HL-60 (cell line): ENCODE measurements at regions not wholly inside any gene's neighbourhood (a gene's known extent, or its start where the extent isn't known, plus 50 kb on each side); places are given as distances from the start of the nearest gene placed in this dataset.

Experiments
- CTCF ChIP-seq: IDR thresholded peaks from one replicate; pipeline ENCODE4 v1.5.1; 2011; ENCODE audit warnings: low read length, control low read depth, inconsistent platforms; ENCODE audit not compliant: insufficient read depth
- GABPA ChIP-seq: IDR thresholded peaks from 2 replicates; pipeline ENCODE4 v1.6.1; 2012; ENCODE audit warnings: low read depth
- POLR2AphosphoS5 ChIP-seq: IDR thresholded peaks from 2 replicates; pipeline ENCODE4 v1.6.1; 2012; ENCODE audit warnings: low read depth
- REST ChIP-seq: IDR thresholded peaks from 2 replicates; pipeline ENCODE4 v1.6.1; 2012; ENCODE audit warnings: low read depth; ENCODE audit not compliant: insufficient replicate concordance
- SPI1 ChIP-seq: IDR thresholded peaks from 2 replicates; pipeline ENCODE4 v1.6.1; 2012; ENCODE audit warnings: low read depth, mild to moderate bottlenecking, borderline replicate concordance

GRCh38 chrX:36787752-36788151 is 220.4 kb upstream of the FAM47C start:
- TF ChIP-seq CTCF (no peak), REST (no peak), SPI1 (no peak), POLR2AphosphoS5 (no peak), GABPA (no peak)
